GM21786 (cell line): ENCODE measurements at regions not wholly inside any gene's neighbourhood (a gene's known extent, or its start where the extent isn't known, plus 50 kb on each side); places are given as distances from the start of the nearest gene placed in this dataset.

Source experiments
- ATAC-seq: cut with Tn5 transposase; IDR thresholded peaks from one replicate; pipeline ENCODE4 v1.9.1; 2021; ENCODE audit not compliant: unreplicated experiment

- no peak for ATAC-seq
These were observed 643.6 kb downstream of the ACTL7B start for GRCh38 chr9:108212184-108212583.

GRCh38 chr9:108211411-108211955 lies 644.3 kb downstream of the ACTL7B start:
- no peak for ATAC-seq

GRCh38 chr9:108209132-108209685 lies 646.6 kb downstream of the ACTL7B start:
- ATAC-seq = no peak

GRCh38 chr9:108207561-108208165 lies 648.1 kb downstream of the ACTL7B start:
- no peak for ATAC-seq

- ATAC-seq = no peak
These were observed 650.5 kb downstream of the ACTL7B start for GRCh38 chr9:108205276-108205675.

- no peak for ATAC-seq
These were observed 657.9 kb downstream of the ACTL7B start for GRCh38 chr9:108197899-108198298.

GRCh38 chr9:108197008-108197365 lies 658.8 kb downstream of the ACTL7B start:
- no peak for ATAC-seq

GRCh38 chr9:108196332-108197007 lies 659.3 kb downstream of the ACTL7B start:
- ATAC-seq = no peak

GRCh38 chr9:108194154-108194553 lies 661.6 kb downstream of the ACTL7B start:
- ATAC-seq = no peak

GRCh38 chr9:108193026-108193710 lies 662.6 kb downstream of the ACTL7B start:
- ATAC-seq = no peak

- ATAC-seq = no peak
These were observed 664.7 kb downstream of the ACTL7B start for GRCh38 chr9:108191065-108191464.

GRCh38 chr9:108188976-108189375 lies 666.8 kb downstream of the ACTL7B start:
- no peak for ATAC-seq

GRCh38 chr9:108188482-108188881 lies 667.3 kb downstream of the ACTL7B start:
- ATAC-seq = no peak

- ATAC-seq = no peak
These were observed 669.0 kb downstream of the ACTL7B start for GRCh38 chr9:108186642-108187395.

- no peak for ATAC-seq
These were observed 670.2 kb downstream of the ACTL7B start for GRCh38 chr9:108185613-108186012.

- no peak for ATAC-seq
These were observed 670.8 kb downstream of the ACTL7B start for GRCh38 chr9:108184941-108185340.

- no peak for ATAC-seq
These were observed 671.8 kb downstream of the ACTL7B start for GRCh38 chr9:108184009-108184408.

- peak; percentile 77 for ATAC-seq
These were observed 672.8 kb downstream of the ACTL7B start for GRCh38 chr9:108182950-108183381.

GRCh38 chr9:108182270-108182669 lies 673.5 kb downstream of the ACTL7B start:
- ATAC-seq = no peak

GRCh38 chr9:108181441-108181840 lies 674.3 kb downstream of the ACTL7B start:
- ATAC-seq = no peak

- ATAC-seq = no peak
These were observed 675.2 kb downstream of the ACTL7B start for GRCh38 chr9:108180541-108180940.
